A549 (cell line): ENCODE measurements at regions not wholly inside any gene's neighbourhood (a gene's known extent, or its start where the extent isn't known, plus 50 kb on each side); places are given as distances from the start of the nearest gene placed in this dataset.

Source experiments
- ATAC-seq, 2 experiments: fragments of 200-7000 bp in 1 of 2; fragments of >200 bp in 1 of 2; cut with Nextera tagmentation in 1 of 2; cut with Tn5 transposase in 1 of 2; 3 replicates each; pipeline versions ENCODE4 v1.8.0 to v1.9.1; 2018 to 2020; ENCODE audit warnings: mild to moderate bottlenecking in 1 of 2, moderate library complexity in 1 of 2
- CTCF ChIA-PET: fragments of 300-600 bp; sonication (Branson Sonifier 250); formaldehyde crosslinking; extraction: SDS; loops from one replicate; lab custom pipeline; 2021; ENCODE audit warnings: antibody characterized with exemption, inconsistent platforms; lab: Yijun Ruan, JAX
- POLR2A ChIA-PET: fragments of 350-600 bp; formaldehyde crosslinking; extraction: SDS; loops from one replicate; lab custom pipeline; 2021; ENCODE audit warnings: antibody characterized with exemption, inconsistent platforms; lab: Yijun Ruan, JAX
- DNase-seq, 2 experiments: peaks; one replicate each; pipeline versions ENCODE4 v3.0.0 to v3.0.0-alpha.2; 2011 to 2016; ENCODE audit warnings: low read depth in 1 of 2, low spot score in 1 of 2
- FAIRE-seq: peaks from 2 replicates; lab custom pipeline; 2011; peaks lifted over from hg19 to GRCh38; lab: Jason Lieb, UNC
- H3K27ac ChIP-seq, 2 experiments: fragments of >200 bp; sonication (Bioruptor Twin); formaldehyde crosslinking; 3 replicates each; pipeline ENCODE4 v1.5.1; 2016 to 2017
- H3K4me1 ChIP-seq: fragments of >200 bp; sonication (Bioruptor Twin); formaldehyde crosslinking; 3 replicates; pipeline ENCODE4 v1.6.1; 2016
- H3K4me2 ChIP-seq: fragments of >200 bp; sonication (Bioruptor Twin); formaldehyde crosslinking; 3 replicates; pipeline ENCODE4 v1.6.1; 2016
- H3K4me3 ChIP-seq: fragments of >200 bp; sonication (Bioruptor Twin); formaldehyde crosslinking; 3 replicates; pipeline ENCODE4 v1.5.1; 2016
- H3K9me3 ChIP-seq: fragments of >200 bp; sonication (Bioruptor Twin); formaldehyde crosslinking; 3 replicates; pipeline ENCODE4 v1.6.1; 2016
- CBX2 ChIP-seq: fragments of 200-600 bp; sonication (generic); IDR thresholded peaks from 2 replicates; pipeline ENCODE4 v1.6.1; 2016; ENCODE audit warnings: low read depth, mild to moderate bottlenecking, borderline replicate concordance
- CEBPB ChIP-seq, 2 experiments: fragments of >200 bp in 1 of 2; sonication (Bioruptor Twin) in 1 of 2; formaldehyde crosslinking in 1 of 2; IDR thresholded peaks; 2 replicates each; pipeline ENCODE4 v1.6.1; 2012 to 2016
- CHD2 ChIP-seq: fragments of 150-350 bp; IDR thresholded peaks from 2 replicates; pipeline ENCODE4 v1.6.1; 2014; ENCODE audit warnings: low read length; ENCODE audit not compliant: partially characterized antibody
- CHD4 ChIP-seq: fragments of 200-600 bp; sonication (generic); IDR thresholded peaks from 2 replicates; pipeline ENCODE4 v1.6.1; 2016; ENCODE audit warnings: antibody characterized with exemption, mild to moderate bottlenecking, borderline replicate concordance
- EHF ChIP-seq: fragments of 250-450 bp; sonication (Bioruptor Pico); IDR thresholded peaks from 2 replicates; pipeline ENCODE4 v1.5.0; 2020; ENCODE audit warnings: mild to moderate bottlenecking
- EHMT2 ChIP-seq: fragments of 200-600 bp; sonication (generic); IDR thresholded peaks from 2 replicates; pipeline ENCODE4 v1.6.1; 2016; ENCODE audit warnings: antibody characterized with exemption, low read depth, mild to moderate bottlenecking, moderate library complexity
- ESRRA ChIP-seq: fragments of 150-350 bp; IDR thresholded peaks from 2 replicates; pipeline ENCODE4 v1.6.1; 2014; ENCODE audit warnings: mild to moderate bottlenecking, low read length, borderline replicate concordance
- FOXS1 ChIP-seq: fragments of 250-450 bp; sonication (Bioruptor Pico); IDR thresholded peaks from 2 replicates; pipeline ENCODE4 v1.5.0; 2020; ENCODE audit warnings: mild to moderate bottlenecking, moderate library complexity
- GATA3 ChIP-seq: IDR thresholded peaks from 2 replicates; pipeline ENCODE4 v1.6.1; 2012; ENCODE audit warnings: borderline replicate concordance
- HDAC2 ChIP-seq: fragments of 200-600 bp; sonication (generic); IDR thresholded peaks from 2 replicates; pipeline ENCODE4 v1.6.1; 2016
- HOXB13 ChIP-seq: fragments of 250-450 bp; sonication (Bioruptor Pico); IDR thresholded peaks from 2 replicates; pipeline ENCODE4 v1.5.0; 2020; ENCODE audit warnings: low read depth, mild to moderate bottlenecking, moderate library complexity
- HOXB5 ChIP-seq: fragments of 250-450 bp; sonication (Bioruptor Pico); IDR thresholded peaks from 2 replicates; pipeline ENCODE4 v1.5.0; 2020; ENCODE audit warnings: mild to moderate bottlenecking, moderate library complexity
- JUN ChIP-seq, 2 experiments: fragments of >200 bp; sonication (Bioruptor Twin); formaldehyde crosslinking; IDR thresholded peaks; 2 replicates in 1 of 2; 3 replicates in 1 of 2; pipeline ENCODE4 v1.6.1; 2016 to 2017
- JUNB ChIP-seq: fragments of >200 bp; sonication (Bioruptor Twin); formaldehyde crosslinking; IDR thresholded peaks from 2 replicates; pipeline ENCODE4 v1.6.1; 2016
- MYC ChIP-seq: IDR thresholded peaks from 2 replicates; pipeline ENCODE4 v1.6.1; 2012; ENCODE audit warnings: mild to moderate bottlenecking, inconsistent platforms, low read length, improper control_type of control experiment, borderline replicate concordance
- NR3C1 ChIP-seq: fragments of >200 bp; sonication (Bioruptor Twin); formaldehyde crosslinking; IDR thresholded peaks from 3 replicates; pipeline ENCODE4 v1.6.1; 2017
- PHF8 ChIP-seq: fragments of 200-600 bp; sonication (generic); IDR thresholded peaks from 2 replicates; pipeline ENCODE4 v1.6.1; 2016; ENCODE audit warnings: low read depth, mild to moderate bottlenecking, antibody characterized with exemption, moderate library complexity, borderline replicate concordance
- POLR2A ChIP-seq: IDR thresholded peaks from 2 replicates; pipeline ENCODE4 v1.6.1; 2012; ENCODE audit warnings: mild to moderate bottlenecking, low read length
- POLR2AphosphoS2 ChIP-seq: conservative IDR thresholded peaks from 2 replicates; pipeline ENCODE4 v1.6.1; 2012; ENCODE audit warnings: low read length, improper control_type of control experiment, inconsistent platforms
- RAD21 ChIP-seq, 2 experiments: fragments of >200 bp in 1 of 2; sonication (Bioruptor Twin) in 1 of 2; formaldehyde crosslinking in 1 of 2; IDR thresholded peaks in 1 of 2; conservative IDR thresholded peaks in 1 of 2; 2 replicates in 1 of 2; 3 replicates in 1 of 2; pipeline ENCODE4 v1.6.1; 2012 to 2018; ENCODE audit warnings: inconsistent platforms in 1 of 2
- RFX5 ChIP-seq: fragments of 450-650 bp; IDR thresholded peaks from 2 replicates; pipeline ENCODE4 v1.7.1; 2014; ENCODE audit warnings: antibody characterized with exemption, mild to moderate bottlenecking, moderate library complexity
- SMC3 ChIP-seq: fragments of >200 bp; sonication (Bioruptor Twin); formaldehyde crosslinking; IDR thresholded peaks from 3 replicates; pipeline ENCODE4 v1.6.1; 2018; ENCODE audit warnings: inconsistent platforms
- SREBF2 ChIP-seq: fragments of 450-650 bp; IDR thresholded peaks from 2 replicates; pipeline ENCODE4 v1.6.1; 2014; ENCODE audit warnings: mild to moderate bottlenecking, moderate library complexity
- TFCP2L1 ChIP-seq: fragments of 250-450 bp; sonication (Bioruptor Pico); IDR thresholded peaks from 2 replicates; pipeline ENCODE4 v1.5.0; 2021; ENCODE audit warnings: mild to moderate bottlenecking
- TP53 ChIP-seq: fragments of 250-450 bp; sonication (Bioruptor Pico); IDR thresholded peaks from 2 replicates; pipeline ENCODE4 v1.5.0; 2021; ENCODE audit warnings: mild to moderate bottlenecking, moderate library complexity
- ZNF302 ChIP-seq: fragments of 250-450 bp; sonication (Bioruptor Pico); IDR thresholded peaks from 2 replicates; pipeline ENCODE4 v1.9.0; 2021; ENCODE audit warnings: inconsistent platforms, mild to moderate bottlenecking, moderate library complexity
- ZSCAN20 ChIP-seq: fragments of 250-450 bp; sonication (Bioruptor Pico); IDR thresholded peaks from 2 replicates; pipeline ENCODE4 v1.8.0; 2022; ENCODE audit warnings: mild to moderate bottlenecking, moderate library complexity
- WGBS: methylation state at CpG from one replicate; pipeline ENCODE4 v1.1.6; 2017; ENCODE audit errors: missing lambda C conversion rate; 5-methylcytosine and 5-hydroxymethylcytosine counted together
- TF ChIP-seq, protein P1 (sequence below): fragments of >200 bp; sonication (Bioruptor Twin); formaldehyde crosslinking; IDR thresholded peaks from 2 replicates; pipeline ENCODE4 v1.6.1; 2016
- TF ChIP-seq, protein P2 (sequence below): fragments of 150-350 bp; IDR thresholded peaks from 2 replicates; pipeline ENCODE4 v1.6.1; 2014; ENCODE audit warnings: low read depth, mild to moderate bottlenecking, low read length
- TF ChIP-seq, protein P3 (sequence below): fragments of 250-450 bp; sonication (Bioruptor Pico); IDR thresholded peaks from 2 replicates; pipeline ENCODE4 v1.5.0; 2020; ENCODE audit warnings: low read depth, mild to moderate bottlenecking, moderate library complexity
- TF ChIP-seq, protein P4 (sequence below): IDR thresholded peaks from 2 replicates; pipeline ENCODE4 v1.6.1; 2012
- TF ChIP-seq, protein P5 (sequence below): fragments of 450-650 bp; IDR thresholded peaks from 2 replicates; pipeline ENCODE4 v1.6.1; 2014; ENCODE audit warnings: antibody characterized with exemption

DNA sequence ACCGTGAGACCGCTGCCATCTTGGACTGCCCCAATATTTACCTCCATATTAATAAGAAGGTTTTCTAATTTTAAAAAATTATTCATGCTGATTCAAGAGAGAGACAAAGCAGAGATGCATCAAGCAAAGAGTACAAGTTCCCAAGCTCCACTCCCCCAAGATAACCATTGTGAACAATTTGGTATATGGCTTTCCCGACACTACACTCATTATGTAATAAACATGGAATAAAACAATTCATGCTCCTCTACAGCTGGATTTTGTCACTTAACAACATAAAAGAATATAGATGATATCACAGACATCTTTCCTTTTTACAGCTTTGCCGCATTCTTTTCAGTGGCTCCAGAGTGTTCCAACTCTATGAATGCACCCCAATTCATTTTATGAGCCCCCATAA is 307.6 kb downstream of the FGFR2 start:
- DNase-seq (no peak), FAIRE-seq (no peak)
- Histone ChIP-seq H3K9me3 (no peaks in the 10 kb centered on the region), H3K4me3 (no peak overlapping the region), H3K4me1 (no peaks in the 10 kb centered on the region)
- POLR2A ChIA-PET, result no interaction called here
- TF ChIP-seq MYC, result no peak
- no peak for TF ChIP-seq POLR2AphosphoS2
- TF ChIP-seq HOXB5 (CRISPR knock-in tag), result no peak
- no peak for TF ChIP-seq JUNB
- no peak for TF ChIP-seq EHF
- TF ChIP-seq SMC3, result no peak
- TF ChIP-seq, protein P1, sequence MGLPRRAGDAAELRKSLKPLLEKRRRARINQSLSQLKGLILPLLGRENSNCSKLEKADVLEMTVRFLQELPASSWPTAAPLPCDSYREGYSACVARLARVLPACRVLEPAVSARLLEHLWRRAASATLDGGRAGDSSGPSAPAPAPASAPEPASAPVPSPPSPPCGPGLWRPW, result no peak
- TF ChIP-seq FOXS1 (CRISPR knock-in tag), result no peak
- TF ChIP-seq ZNF302 (CRISPR knock-in tag), result no peak
- TF ChIP-seq ESRRA, result no peak
- TF ChIP-seq CHD4, result no peak
- TF ChIP-seq CHD2, result no peak
- TF ChIP-seq TP53 (CRISPR knock-in tag), result no peak
- TF ChIP-seq, all 56 proteins: peak for 0
- no peak for ATAC-seq
- CTCF ChIA-PET, result no interaction called here
- no peak overlapping the region for H3K4me2 ChIP-seq
- H3K27ac ChIP-seq, result no peak overlapping the region
- 59% methylated on average over 4 of the region's 4 CpGs for WGBS

DNA sequence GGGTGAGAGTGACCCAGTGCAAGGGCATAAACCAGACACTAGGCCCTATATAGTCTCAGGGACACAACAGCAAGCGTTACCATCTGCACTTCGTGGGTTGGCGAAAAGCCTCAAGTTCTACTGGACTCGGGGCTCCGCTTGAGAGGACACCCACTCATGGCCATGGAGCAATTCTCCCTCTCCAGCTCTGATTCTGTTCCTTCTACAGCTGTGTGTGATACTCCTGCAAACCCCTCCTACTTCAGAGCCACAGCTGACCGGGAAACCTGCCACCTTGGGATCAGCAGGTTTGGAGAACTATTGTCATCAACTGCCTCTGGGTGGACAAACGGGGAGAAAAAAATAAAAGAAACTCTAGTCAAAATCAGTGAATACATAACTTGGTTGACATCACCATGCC is 306.9 kb downstream of the FGFR2 start:
- Histone ChIP-seq H3K4me3 (no peak overlapping the region), H3K4me1 (no peaks in the 10 kb centered on the region), H3K4me2 (no peak overlapping the region), H3K9me3 (no peaks in the 10 kb centered on the region), H3K27ac (no peak overlapping the region)
- POLR2A ChIA-PET, result no interaction called here
- DNase-seq, result no peak
- no peak for FAIRE-seq
- CTCF ChIA-PET, result no interaction called here
- no peak for ATAC-seq
- TF ChIP-seq JUN (IDR thresholded peaks at IDR 0.05) (no peak), TFCP2L1 (CRISPR knock-in tag) (no peak), RFX5 (no peak), SREBF2 (no peak), GATA3 (no peak), HDAC2 (no peak), POLR2A (no peak), EHMT2 (no peak), CBX2 (no peak), HOXB13 (CRISPR knock-in tag) (no peak), PHF8 (no peak), RAD21 (conservative IDR thresholded peaks at IDR 0.05 in 1 of 2, IDR thresholded peaks at IDR 0.05 in 1 of 2) (no peak), NR3C1 (no peak), SMC3 (no peak), CEBPB (IDR thresholded peaks at IDR 0.05) (no peak), ZSCAN20 (no peak)
- TF ChIP-seq, protein P2, sequence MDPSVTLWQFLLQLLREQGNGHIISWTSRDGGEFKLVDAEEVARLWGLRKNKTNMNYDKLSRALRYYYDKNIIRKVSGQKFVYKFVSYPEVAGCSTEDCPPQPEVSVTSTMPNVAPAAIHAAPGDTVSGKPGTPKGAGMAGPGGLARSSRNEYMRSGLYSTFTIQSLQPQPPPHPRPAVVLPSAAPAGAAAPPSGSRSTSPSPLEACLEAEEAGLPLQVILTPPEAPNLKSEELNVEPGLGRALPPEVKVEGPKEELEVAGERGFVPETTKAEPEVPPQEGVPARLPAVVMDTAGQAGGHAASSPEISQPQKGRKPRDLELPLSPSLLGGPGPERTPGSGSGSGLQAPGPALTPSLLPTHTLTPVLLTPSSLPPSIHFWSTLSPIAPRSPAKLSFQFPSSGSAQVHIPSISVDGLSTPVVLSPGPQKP, result no peak
- TF ChIP-seq, protein P3, sequence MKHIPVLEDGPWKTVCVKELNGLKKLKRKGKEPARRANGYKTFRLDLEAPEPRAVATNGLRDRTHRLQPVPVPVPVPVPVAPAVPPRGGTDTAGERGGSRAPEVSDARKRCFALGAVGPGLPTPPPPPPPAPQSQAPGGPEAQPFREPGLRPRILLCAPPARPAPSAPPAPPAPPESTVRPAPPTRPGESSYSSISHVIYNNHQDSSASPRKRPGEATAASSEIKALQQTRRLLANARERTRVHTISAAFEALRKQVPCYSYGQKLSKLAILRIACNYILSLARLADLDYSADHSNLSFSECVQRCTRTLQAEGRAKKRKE (CRISPR knock-in tag), result no peak
- TF ChIP-seq, protein P4, sequence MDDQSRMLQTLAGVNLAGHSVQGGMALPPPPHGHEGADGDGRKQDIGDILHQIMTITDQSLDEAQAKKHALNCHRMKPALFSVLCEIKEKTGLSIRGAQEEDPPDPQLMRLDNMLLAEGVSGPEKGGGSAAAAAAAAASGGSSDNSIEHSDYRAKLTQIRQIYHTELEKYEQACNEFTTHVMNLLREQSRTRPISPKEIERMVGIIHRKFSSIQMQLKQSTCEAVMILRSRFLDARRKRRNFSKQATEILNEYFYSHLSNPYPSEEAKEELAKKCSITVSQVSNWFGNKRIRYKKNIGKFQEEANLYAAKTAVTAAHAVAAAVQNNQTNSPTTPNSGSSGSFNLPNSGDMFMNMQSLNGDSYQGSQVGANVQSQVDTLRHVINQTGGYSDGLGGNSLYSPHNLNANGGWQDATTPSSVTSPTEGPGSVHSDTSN, result no peak
- TF ChIP-seq, protein P5, sequence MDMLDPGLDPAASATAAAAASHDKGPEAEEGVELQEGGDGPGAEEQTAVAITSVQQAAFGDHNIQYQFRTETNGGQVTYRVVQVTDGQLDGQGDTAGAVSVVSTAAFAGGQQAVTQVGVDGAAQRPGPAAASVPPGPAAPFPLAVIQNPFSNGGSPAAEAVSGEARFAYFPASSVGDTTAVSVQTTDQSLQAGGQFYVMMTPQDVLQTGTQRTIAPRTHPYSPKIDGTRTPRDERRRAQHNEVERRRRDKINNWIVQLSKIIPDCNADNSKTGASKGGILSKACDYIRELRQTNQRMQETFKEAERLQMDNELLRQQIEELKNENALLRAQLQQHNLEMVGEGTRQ, result no peak
- 27% methylated on average over 7 of the region's 7 CpGs for WGBS
